K562 (cell line): ENCODE measurements at regions not wholly inside any gene's neighbourhood (a gene's known extent, or its start where the extent isn't known, plus 50 kb on each side); places are given as distances from the start of the nearest gene placed in this dataset.
"Not testable (repeated sequence)": the region's sequence is repeated elsewhere in the genome, so short reads cannot be mapped to it uniquely, and the experiment has no call there.

Experiments used
- ATAC-seq: fragments of 200-7000 bp; cut with Tn5 transposase; 3 replicates; pipeline ENCODE4 v1.9.1; 2020; ENCODE audit warnings: moderate library complexity
- BruUV-seq: library from RNA; stranded (reverse); fragments of 400-500 nt; replicated peaks from 2 replicates; lab custom pipeline; 2021; lab: Mats Ljungman, UMichigan
- CTCF ChIA-PET: fragments of 300-600 bp; formaldehyde crosslinking; extraction: SDS; loops from one replicate; lab custom pipeline; 2021; ENCODE audit warnings: low intra/inter-chr PET ratio; lab: Yijun Ruan, JAX
- POLR2A ChIA-PET: fragments of 300-600, 350-650 bp; sonication (Branson Sonifier 250); formaldehyde crosslinking; extraction: SDS; loops from one replicate; lab custom pipeline; 2021; ENCODE audit warnings: antibody characterized with exemption, inconsistent platforms; lab: Yijun Ruan, JAX
- DNase-seq, 4 experiments: peaks; one replicate each; pipeline versions ENCODE4 v3.0.0 to v3.0.0-alpha.2; 2011 to 2018; ENCODE audit warnings: low spot score in 3 of 4, mixed read lengths in 3 of 4; ENCODE audit errors: extremely low read depth in 1 of 4
- FAIRE-seq: peaks from 2 replicates; lab custom pipeline; 2011; peaks lifted over from hg19 to GRCh38; lab: Jason Lieb, UNC
- H2AFZ ChIP-seq: 2 replicates; pipeline ENCODE4 v1.6.0; 2011; ENCODE audit warnings: low read depth, low read length, control low read depth, inconsistent platforms
- H3K27ac ChIP-seq: fragments of 200-600 bp; 3 replicates; pipeline ENCODE4 v1.8.0; 2011; ENCODE audit warnings: low read depth, mild to moderate bottlenecking, control low read depth, inconsistent platforms, low read length, moderate library complexity, mixed read lengths; ENCODE audit errors: extremely low read depth
- H3K27me3 ChIP-seq, 2 experiments: fragments of 300-600 bp in 1 of 2; 2 replicates in 1 of 2; 3 replicates in 1 of 2; pipeline versions ENCODE4 v1.6.0 to v1.8.0; 2011; ENCODE audit warnings: inconsistent platforms in 2 of 2, low read length in 2 of 2, mild to moderate bottlenecking in 1 of 2, mixed read lengths in 1 of 2, moderate library complexity in 1 of 2; ENCODE audit not compliant: control insufficient read depth in 2 of 2, insufficient read depth in 2 of 2
- H3K36me3 ChIP-seq: fragments of 300-600 bp; 3 replicates; pipeline ENCODE4 v1.8.0; 2011; ENCODE audit warnings: mild to moderate bottlenecking, low read length, inconsistent platforms; ENCODE audit not compliant: control insufficient read depth, insufficient read depth
- H3K4me1 ChIP-seq, 2 experiments: fragments of 200-600 bp in 1 of 2; replicated peaks in 1 of 2; 2 replicates in 1 of 2; 3 replicates in 1 of 2; pipeline versions ENCODE4 v1.5.1 to v1.8.0; 2011; ENCODE audit warnings: inconsistent platforms in 2 of 2, low read length in 2 of 2, mild to moderate bottlenecking in 1 of 2, mixed read lengths in 1 of 2, moderate library complexity in 1 of 2; ENCODE audit not compliant: control insufficient read depth in 2 of 2, insufficient read depth in 2 of 2
- H3K4me2 ChIP-seq: 2 replicates; pipeline ENCODE4 v1.6.1; 2011; ENCODE audit warnings: low read length, control low read depth, inconsistent platforms, mixed read lengths; ENCODE audit not compliant: insufficient read depth
- H3K4me3 ChIP-seq: fragments of 200-600 bp; sonication (generic), shearing (Covaris generic); 2 replicates; pipeline ENCODE4 v1.5.1; 2016; ENCODE audit warnings: control low read depth, inconsistent platforms
- H3K79me2 ChIP-seq: fragments of 200-600 bp; 3 replicates; pipeline ENCODE4 v1.8.0; 2011; ENCODE audit warnings: low read length, inconsistent platforms; ENCODE audit not compliant: control insufficient read depth, insufficient read depth
- H3K9ac ChIP-seq, 2 experiments: 2 replicates each; pipeline versions ENCODE4 v1.6.0 to v1.6.1; 2011; ENCODE audit warnings: low read depth in 2 of 2, low read length in 2 of 2, control low read depth in 1 of 2, inconsistent platforms in 1 of 2, mild to moderate bottlenecking in 1 of 2, mixed read lengths in 1 of 2; ENCODE audit not compliant: insufficient read depth in 1 of 2
- H3K9me1 ChIP-seq: one replicate; pipeline ENCODE4 v1.6.0; 2011; ENCODE audit warnings: inconsistent platforms, mild to moderate bottlenecking, low read length, moderate library complexity; ENCODE audit not compliant: control insufficient read depth, insufficient read depth
- H3K9me3 ChIP-seq: replicated peaks from 2 replicates; pipeline ENCODE4 v1.5.1; 2011; ENCODE audit warnings: low read depth, low read length, inconsistent platforms; ENCODE audit not compliant: control insufficient read depth, insufficient read depth
- H4K20me1 ChIP-seq: replicated peaks from 2 replicates; pipeline ENCODE4 v1.6.1; 2011; ENCODE audit warnings: low read length, inconsistent platforms, mixed read lengths; ENCODE audit not compliant: control insufficient read depth, insufficient read depth
- CREB5 ChIP-seq: fragments of 250-450 bp; sonication (Bioruptor Pico); IDR thresholded peaks from 2 replicates; pipeline ENCODE4 v1.5.0; 2020; ENCODE audit warnings: mild to moderate bottlenecking
- EZH2 ChIP-seq: IDR thresholded peaks from 2 replicates; pipeline ENCODE4 v1.6.1; 2012; ENCODE audit warnings: low read depth, mild to moderate bottlenecking, inconsistent platforms, low read length, borderline replicate concordance
- GTF2F1 ChIP-seq: IDR thresholded peaks from 2 replicates; pipeline ENCODE4 v1.6.1; 2011; ENCODE audit warnings: low read depth, low read length, improper control_type of control experiment
- MCM5 ChIP-seq: fragments of 450-650 bp; IDR thresholded peaks from 2 replicates; pipeline ENCODE4 v1.6.1; 2016; ENCODE audit warnings: low read depth
- NEUROD1 ChIP-seq: fragments of 150-350 bp; IDR thresholded peaks from 2 replicates; pipeline ENCODE4 v1.6.1; 2014; ENCODE audit warnings: borderline replicate concordance, low read length, low read depth; ENCODE audit not compliant: partially characterized antibody
- PTBP1 ChIP-seq: fragments of 200-400 bp; formaldehyde crosslinking; IDR thresholded peaks from 2 replicates; pipeline ENCODE4 v1.6.1; 2017; ENCODE audit warnings: low read depth, low read length
- PURB ChIP-seq: sonication (generic); formaldehyde crosslinking; IDR thresholded peaks from 2 replicates; pipeline ENCODE4 v1.9.0; 2021; ENCODE audit warnings: low read depth, mild to moderate bottlenecking, missing genetic modification reagents
- SAP30 ChIP-seq: fragments of 200-600 bp; sonication (generic); IDR thresholded peaks from 2 replicates; pipeline ENCODE4 v1.6.1; 2012; ENCODE audit warnings: borderline replicate concordance, low read depth, mild to moderate bottlenecking, moderate library complexity, low read length, control low read depth, inconsistent platforms; ENCODE audit not compliant: insufficient read depth, poor library complexity, severe bottlenecking
- THRB ChIP-seq: fragments of 450-650 bp; formaldehyde crosslinking; conservative IDR thresholded peaks from 2 replicates; pipeline ENCODE4 v1.4.0; 2022; ENCODE audit warnings: mild to moderate bottlenecking, missing genetic modification characterization
- WGBS: fragments of 100-300 bp; shearing (Covaris generic); methylation state at CpG from one replicate; pipeline ENCODE4 v1.1.6; 2016; ENCODE audit warnings: low coverage, mixed read lengths; ENCODE audit not compliant: insufficient coverage; ENCODE audit errors: missing lambda C conversion rate; 5-methylcytosine and 5-hydroxymethylcytosine counted together
- in situ Hi-C: fragments of 300-500 bp; cut with MboI; formaldehyde crosslinking; loops from 4 replicates; pipeline ENCODE4 v1.15.0; 2018; ENCODE audit warnings: inconsistent platforms, mixed read lengths
- intact Hi-C: fragments of 100-400 bp; cut with micrococcal nuclease; formaldehyde crosslinking; loops from 2 replicates; pipeline ENCODE4 v1.14.2; 2022

- no peak for TF ChIP-seq EZH2
- TF ChIP-seq NEUROD1: no peak
- no peak for TF ChIP-seq PTBP1
- TF ChIP-seq CREB5 (CRISPR knock-in tag): no peak
Measured at GRCh38 chr13:65236841-65237418, 1993.2 kb downstream of the PCDH9 start (continued).

- no peak overlapping the region for H3K27ac ChIP-seq
- DNase-seq (no peak), ATAC-seq (no peak), FAIRE-seq (no peak)
- H2AFZ ChIP-seq: no peak overlapping the region
- intact Hi-C loops (no loop called here), in situ Hi-C loops (no loop called here)
- H3K4me1 ChIP-seq: no peaks in the 10 kb centered on the region
- no peaks in the 10 kb centered on the region for H3K9me3 ChIP-seq
- TF ChIP-seq SAP30: no peak
- no peak for TF ChIP-seq THRB (CRISPR knock-in tag)
- TF ChIP-seq MCM5: no peak
- TF ChIP-seq GTF2F1: no peak
- no peak for TF ChIP-seq PURB (CRISPR knock-in tag)
- no peaks in the 10 kb centered on the region for H3K36me3 ChIP-seq
- no peaks in the 10 kb centered on the region for H4K20me1 ChIP-seq
- H3K4me3 ChIP-seq: no peak overlapping the region
- 0% methylated on average over 7 of the region's 7 CpGs for WGBS
- H3K4me2 ChIP-seq: no peak overlapping the region
- no peaks in the 10 kb centered on the region for H3K27me3 ChIP-seq
- H3K9ac ChIP-seq: no peak overlapping the region
- POLR2A ChIA-PET: no interaction called here
- H3K9me1 ChIP-seq: no peaks in the 10 kb centered on the region
- CTCF ChIA-PET: no interaction called here
- no TSS peak for BruUV-seq
- H3K79me2 ChIP-seq: no peaks in the 10 kb centered on the region
Measured at GRCh38 chr13:65217471-65217995, 2012.6 kb downstream of the PCDH9 start.

GRCh38 chr13:65202845-65203244, 2027.3 kb downstream of the PCDH9 start:
- H3K9me1 ChIP-seq, H3K4me3 ChIP-seq, H3K36me3 ChIP-seq, H3K4me2 ChIP-seq, H3K9ac ChIP-seq, H2AFZ ChIP-seq, intact Hi-C loops, H3K4me1 ChIP-seq, H3K27ac ChIP-seq, POLR2A ChIA-PET, ATAC-seq, H3K79me2 ChIP-seq, H3K9me3 ChIP-seq, FAIRE-seq, CTCF ChIA-PET, BruUV-seq, in situ Hi-C loops, H3K27me3 ChIP-seq, H4K20me1 ChIP-seq: not testable (repeated sequence)
- peak in 1 of 4 experiments; percentile 0 for DNase-seq
- WGBS: 0% methylated on average over 2 of the region's 2 CpGs
